Hippocampal formation (tissue), 2 donors: ENCODE measurements at regions not wholly inside any gene's neighbourhood (a gene's known extent, or its start where the extent isn't known, plus 50 kb on each side); places are given as distances from the start of the nearest gene placed in this dataset.
"Not testable (repeated sequence)": the region's sequence is repeated elsewhere in the genome, so short reads cannot be mapped to it uniquely, and the experiment has no call there.

Source experiments
- DNase-seq, 2 donors: peaks; one replicate each; lab custom pipeline; 2025; lab: John Stamatoyannopoulos, UW

DNA sequence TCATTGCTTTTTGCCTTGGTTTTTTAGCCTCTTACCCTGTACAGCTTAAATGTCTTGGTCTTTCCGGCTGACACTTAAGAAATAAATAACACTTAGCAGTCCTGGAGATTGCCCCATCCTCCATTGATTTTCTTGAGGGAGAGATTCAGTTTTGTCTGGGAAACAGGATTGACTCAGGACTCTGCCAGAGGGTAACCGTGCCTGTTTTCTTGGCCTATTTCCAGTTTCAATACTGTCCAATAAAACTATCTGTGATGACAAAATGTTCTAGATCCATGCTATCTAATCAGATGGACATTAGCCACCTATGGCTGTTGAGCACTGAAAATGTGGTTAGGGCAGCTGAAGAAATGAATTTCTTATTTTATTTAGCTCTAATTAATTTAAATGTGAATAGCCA lies 216.1 kb downstream of the DUSP10 start:
- DNase-seq, result no peak

DNA sequence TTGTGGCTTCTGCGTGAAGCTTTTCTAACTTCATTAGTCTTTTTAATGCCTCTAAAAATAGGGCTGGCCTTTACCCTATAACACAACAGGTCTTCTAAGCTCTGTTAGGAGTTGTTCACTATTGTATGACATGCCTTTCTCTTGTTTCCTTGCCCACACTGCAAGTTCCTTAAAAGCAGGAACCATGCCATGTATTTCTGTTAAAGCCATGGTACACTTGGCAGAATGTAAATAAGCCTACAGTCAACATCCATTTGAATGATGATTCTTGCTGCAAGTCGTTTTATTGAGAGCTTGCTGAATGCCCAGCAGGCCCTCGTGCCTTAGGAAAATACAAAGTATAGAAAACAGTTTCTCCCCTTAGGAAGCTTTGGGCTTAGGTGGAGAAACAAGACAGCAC lies 214.6 kb downstream of the DUSP10 start:
- DNase-seq, result no peak

DNA sequence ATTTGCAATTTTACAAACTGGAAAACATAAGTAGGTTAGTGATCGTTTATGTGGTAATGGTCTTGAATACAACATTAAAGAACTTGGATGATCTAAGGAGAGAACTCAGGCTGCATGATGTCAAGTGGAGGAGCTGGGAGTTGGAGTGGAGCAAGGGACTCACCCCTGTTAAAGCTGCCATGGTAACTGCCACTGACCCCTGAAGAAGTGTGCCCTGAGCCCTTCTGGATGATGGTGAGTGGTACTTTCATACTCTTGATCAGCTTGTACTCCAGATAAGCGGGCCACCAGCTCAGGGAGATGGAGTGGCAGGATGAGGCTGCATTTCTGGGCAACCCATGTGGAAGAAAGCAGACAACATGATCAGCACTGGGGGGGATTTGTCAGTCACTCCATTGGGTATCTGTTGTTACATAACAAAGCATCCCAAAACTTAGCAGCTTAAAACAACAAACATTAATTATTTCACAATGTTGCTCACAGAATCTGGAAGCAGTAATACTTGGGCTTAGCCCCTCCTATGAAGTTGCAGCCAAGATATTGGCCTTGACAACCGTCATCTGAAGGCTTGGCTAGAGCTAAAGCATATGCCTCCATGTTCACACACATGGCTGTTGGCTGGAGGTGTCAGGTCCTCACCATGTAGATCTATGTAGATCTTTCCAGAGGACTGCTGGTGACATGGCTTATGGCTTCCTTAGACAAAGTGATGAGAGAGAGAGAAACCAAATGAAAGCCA lies 213.8 kb downstream of the DUSP10 start:
- DNase-seq, result no peak

DNA sequence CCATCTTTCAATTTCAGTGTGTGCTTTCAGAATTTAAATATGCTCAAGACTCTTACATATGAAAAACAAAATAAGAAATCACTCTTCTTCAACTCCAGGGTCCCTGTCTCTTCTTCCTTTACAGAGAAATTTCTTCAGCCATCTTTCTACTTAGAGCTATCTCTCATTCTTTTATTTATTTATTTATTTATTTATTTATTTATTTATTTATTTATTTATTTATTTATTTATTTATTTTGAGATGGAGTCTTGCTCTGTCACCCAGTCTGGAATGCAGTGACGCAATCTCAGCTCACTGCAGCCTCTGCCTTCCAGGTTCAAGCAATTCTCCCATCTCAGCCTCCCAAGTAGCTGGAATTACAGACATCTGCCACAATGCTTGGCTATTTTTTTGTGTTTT lies 211.7 kb downstream of the DUSP10 start:
- not testable (repeated sequence) for DNase-seq

- no peak for DNase-seq
Observed at GRCh38 chr1:221530791-221531190, 211.1 kb downstream of the DUSP10 start.

DNA sequence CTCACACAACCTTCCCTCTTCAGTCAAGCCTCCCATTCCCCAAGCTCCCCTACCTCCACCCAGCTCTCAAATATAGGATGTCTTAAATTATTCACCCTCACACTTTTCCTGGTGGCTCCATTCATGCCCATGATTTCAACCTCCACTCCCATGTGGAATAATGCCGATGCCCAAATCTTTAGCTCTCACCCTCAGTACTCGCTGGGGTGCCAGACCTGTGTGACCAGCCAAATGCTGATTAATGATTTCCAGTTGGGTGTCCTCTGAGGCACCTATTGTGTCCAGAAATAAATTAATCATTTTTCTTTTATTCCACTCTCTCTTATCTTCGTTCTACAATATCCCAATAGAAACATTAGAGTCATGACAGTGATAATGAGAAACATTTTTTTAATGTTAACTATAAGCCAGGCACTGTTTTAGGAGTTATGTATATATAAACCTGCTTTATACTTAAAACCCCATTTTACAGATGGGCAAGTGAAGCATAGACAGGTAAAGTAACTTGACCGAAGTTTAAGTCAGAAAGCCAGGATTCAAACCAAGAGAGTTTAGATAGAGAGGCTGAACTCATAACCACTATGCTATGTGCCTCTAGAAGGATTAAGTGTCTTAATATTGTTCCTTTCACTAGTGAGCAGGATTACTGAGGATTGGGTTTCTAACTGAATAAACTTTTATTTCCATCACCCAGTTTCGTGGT lies 209.7 kb downstream of the DUSP10 start:
- no peak for DNase-seq

GRCh38 chr1:221541296-221541695 lies 200.6 kb downstream of the DUSP10 start:
- no peak for DNase-seq

GRCh38 chr1:221543529-221544120 lies 198.3 kb downstream of the DUSP10 start:
- peak in 1 of 2 donors; percentile 50 for DNase-seq

GRCh38 chr1:221548942-221549341 lies 192.9 kb downstream of the DUSP10 start:
- DNase-seq, result no peak

DNA sequence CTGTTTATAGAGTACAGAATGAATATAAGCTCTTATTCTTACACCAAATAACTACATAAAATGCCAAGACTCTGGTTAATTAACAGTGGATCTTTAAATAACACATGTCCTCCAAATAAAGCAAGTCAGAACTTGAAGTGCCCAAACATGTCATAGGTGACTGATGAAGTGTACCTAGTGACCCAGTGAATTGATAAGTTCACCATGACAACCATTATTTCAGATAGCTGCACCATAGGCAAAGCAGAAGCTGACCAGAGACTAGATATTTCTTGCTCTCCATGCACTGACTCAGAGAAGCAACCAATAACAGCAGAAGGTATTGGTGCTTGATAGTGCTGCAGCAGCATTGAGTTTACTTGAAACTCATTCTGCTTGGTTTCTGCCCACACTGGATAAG lies 192.1 kb downstream of the DUSP10 start:
- no peak for DNase-seq

- DNase-seq, result not testable (repeated sequence)
Observed at GRCh38 chr1:221552792-221553191, 189.1 kb downstream of the DUSP10 start.

DNA sequence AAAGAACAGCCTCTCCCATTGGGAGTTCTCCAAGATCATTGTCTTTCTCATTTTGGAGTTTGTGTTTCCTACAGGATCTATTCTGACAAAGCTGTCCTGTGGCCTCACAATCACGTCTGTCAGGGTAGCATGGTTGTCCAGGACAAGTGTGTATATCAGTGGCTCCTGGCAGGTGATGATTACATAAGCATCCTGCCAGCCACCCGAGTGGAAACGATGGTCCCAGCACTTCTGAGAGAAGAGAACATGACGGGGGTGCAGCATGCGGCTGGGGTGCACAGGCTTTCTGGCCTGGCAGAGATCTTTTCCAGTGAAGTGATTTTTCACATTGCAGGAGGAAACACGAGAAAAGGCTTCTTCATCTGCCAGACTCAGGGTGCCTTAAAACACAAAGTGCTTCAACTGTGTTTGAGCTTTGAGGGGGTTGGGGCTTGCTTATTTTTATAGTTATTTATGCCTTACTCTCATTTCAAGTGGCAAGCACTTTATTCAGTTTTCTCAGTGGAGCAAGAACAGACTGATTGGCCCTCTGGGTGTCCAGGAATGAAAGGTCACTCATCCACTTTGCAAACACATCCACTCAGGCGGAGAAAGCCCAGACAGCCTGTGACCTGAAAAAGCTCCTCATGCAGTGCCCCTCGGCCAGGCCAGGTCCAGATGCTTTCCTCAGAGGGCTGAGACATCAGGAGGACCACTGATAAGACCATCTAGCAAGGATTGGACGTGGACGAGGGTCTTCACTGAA lies 186.0 kb downstream of the DUSP10 start:
- no peak for DNase-seq

- DNase-seq, result no peak
Observed at GRCh38 chr1:221556435-221556834, 185.5 kb downstream of the DUSP10 start.

DNA sequence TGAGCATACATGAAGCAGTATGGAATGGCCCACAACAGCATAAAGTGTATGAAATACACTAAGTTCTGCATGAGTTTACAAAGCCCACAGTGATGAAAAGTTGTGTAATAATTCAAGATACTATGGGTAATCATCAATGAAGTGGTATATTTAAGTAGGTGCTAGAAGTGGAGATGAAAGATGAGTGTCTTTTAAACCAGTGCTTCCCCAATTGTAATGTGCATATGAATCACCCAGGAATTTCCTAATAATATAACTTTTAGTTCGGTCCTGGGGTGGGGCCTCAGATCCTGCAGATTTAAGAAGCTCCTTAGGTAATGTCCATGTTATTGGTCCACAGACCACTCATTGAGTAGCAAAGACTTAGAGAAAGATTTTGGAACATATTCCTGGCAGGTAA lies 184.9 kb downstream of the DUSP10 start:
- no peak for DNase-seq

DNA sequence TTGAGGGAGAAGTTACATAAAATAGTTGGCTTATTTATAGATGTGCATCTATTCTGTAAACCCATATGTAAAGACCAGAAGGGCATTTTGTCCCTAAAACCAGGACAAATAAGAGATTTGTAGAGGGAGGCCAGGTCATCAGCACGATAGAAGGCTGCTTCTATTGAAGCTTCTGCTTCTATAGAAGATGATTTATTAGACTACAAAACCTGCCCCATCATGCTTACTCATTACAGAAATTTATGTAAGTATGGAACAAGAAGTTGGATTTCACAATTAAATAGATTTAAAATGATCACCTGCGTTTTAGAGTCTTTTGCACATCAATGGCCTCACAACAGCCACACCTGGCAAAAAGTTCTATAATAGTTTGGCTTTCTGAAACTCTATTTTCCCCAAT lies 183.5 kb downstream of the DUSP10 start:
- DNase-seq, result no peak

DNA sequence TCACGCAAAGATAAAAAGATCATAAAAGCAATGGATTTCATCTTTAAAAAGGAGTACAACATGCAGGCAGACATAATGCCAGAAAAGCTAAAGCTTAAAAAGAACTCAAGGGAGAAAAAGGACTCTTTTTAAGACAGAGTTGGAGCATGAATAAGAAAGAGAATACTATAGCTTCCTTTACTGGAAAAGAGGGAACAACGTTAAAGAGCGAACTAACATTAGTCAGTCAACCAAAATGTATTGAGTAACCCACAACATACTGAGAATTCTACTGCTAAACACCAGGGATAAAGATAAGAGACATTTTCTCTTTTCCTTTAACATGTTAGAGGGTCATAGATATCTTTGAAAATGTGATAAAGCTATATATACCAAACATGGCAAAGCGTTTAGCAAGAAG lies 182.0 kb downstream of the DUSP10 start:
- DNase-seq, result no peak

DNA sequence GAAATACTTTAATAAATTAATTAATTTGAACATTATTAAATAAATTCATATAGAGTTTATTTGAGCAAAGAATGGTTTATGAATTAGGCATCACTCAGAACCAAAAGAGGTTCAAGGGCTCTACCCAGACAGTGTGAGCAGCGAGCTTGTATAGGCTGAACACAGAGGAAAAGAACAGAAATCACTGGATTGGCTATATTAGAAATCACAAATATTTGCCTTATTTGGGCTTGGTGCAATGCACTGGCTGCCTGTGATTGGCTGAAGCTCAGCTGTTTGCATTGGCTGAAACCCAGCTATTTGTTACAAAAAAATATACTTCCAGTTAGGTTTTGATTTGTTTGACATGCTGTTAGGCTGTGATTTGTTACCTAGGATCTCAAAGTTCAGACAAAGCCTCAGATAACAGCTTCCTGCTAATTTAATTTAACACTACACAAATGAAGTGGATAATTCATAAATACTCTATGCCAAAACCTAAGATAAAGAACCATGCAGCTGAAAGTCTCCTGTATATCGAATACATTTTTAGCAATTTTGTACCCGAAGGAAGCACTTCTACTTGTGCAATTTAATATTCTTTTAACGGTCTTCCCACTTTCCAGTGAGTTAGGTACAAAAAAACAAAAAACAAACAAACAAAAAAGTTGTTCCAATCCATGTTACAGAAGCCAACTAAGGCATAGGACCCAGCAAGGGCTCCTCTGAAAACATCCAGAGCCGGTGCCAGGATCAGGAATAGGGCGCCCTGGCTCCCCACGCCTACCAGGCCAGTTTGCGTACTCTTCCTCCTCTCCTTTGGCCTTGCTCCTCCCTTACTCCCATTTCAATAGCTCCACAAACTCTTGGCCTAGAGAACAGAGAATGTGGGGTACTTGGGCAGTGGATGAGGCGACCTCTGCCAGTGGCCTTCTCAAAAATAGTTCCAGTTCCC lies 179.1 kb downstream of the DUSP10 start:
- DNase-seq, result no peak

- no peak for DNase-seq
Observed at GRCh38 chr1:221563476-221563921, 178.4 kb downstream of the DUSP10 start.

DNA sequence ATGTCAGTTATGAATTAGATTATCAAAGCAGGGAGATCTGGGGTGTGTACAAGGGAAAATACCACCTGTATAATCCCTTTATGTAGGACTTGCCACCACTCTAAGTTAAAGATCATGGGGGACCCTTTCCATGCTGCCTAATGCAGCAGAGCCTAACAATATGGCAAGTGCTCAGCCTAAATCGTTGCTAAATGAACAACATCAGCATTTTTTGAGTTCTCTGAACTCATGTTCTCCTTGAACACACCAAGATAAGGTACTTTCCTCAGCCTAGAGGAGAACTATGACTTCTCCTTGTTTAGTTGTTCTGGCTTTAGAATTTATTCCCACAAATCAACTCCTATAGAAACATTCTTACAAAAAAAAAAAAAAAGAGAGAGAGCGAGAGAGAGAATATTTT lies 177.0 kb downstream of the DUSP10 start:
- no peak for DNase-seq

DNA sequence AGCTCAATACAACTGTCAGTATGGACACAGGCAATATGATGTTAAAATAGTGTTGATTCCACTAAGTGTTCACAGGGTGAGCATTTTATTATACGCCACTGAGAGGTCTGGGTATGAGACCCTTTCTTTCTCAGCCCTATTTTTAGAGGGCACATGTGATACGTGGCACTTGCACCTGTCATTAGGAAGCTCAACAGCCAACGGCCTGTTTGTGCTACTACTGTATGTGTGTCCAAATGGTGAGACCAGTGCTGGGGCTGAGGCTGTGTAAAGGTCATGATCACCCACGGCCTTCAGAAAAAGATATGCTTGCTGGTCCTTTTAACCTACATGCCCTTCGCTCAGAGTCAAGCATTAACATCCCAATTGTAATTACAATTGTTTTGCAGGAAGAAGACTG lies 176.2 kb downstream of the DUSP10 start:
- no peak for DNase-seq

- DNase-seq, result no peak
Observed at GRCh38 chr1:221567859-221568507, 173.9 kb downstream of the DUSP10 start.
